CD14-positive monocyte (primary cell): ENCODE measurements at regions not wholly inside any gene's neighbourhood (a gene's known extent, or its start where the extent isn't known, plus 50 kb on each side); places are given as distances from the start of the nearest gene placed in this dataset.

Experiments
- DNase-seq, 3 donors: peaks; one replicate each; pipeline ENCODE4 v3.0.0-alpha.2; 2011 to 2022
- H2AFZ ChIP-seq: 2 replicates; pipeline ENCODE4 v1.6.0; 2012; ENCODE audit warnings: mild to moderate bottlenecking, low read depth, low read length, inconsistent platforms; ENCODE audit not compliant: insufficient read depth, poor library complexity, severe bottlenecking
- H3K27ac ChIP-seq, 2 donors: 1 replicate in 1 of 2; 2 replicates in 1 of 2; pipeline ENCODE4 v1.5.1; 2012 to 2013; ENCODE audit warnings: low read length in 2 of 2, control low read depth in 1 of 2, inconsistent platforms in 1 of 2, low read depth in 1 of 2, mild to moderate bottlenecking in 1 of 2
- H3K27me3 ChIP-seq, 2 donors: one replicate each; pipeline versions ENCODE4 v1.6.0 to v1.6.1; 2011 to 2013; ENCODE audit warnings: low read length in 2 of 2; ENCODE audit not compliant: control insufficient read depth in 2 of 2, insufficient read depth in 2 of 2
- H3K36me3 ChIP-seq, 2 donors: replicated peaks in 1 of 2; 1 replicate in 1 of 2; 2 replicates in 1 of 2; pipeline versions ENCODE4 v1.5.1 to v1.6.1; 2012 to 2013; ENCODE audit warnings: low read length in 2 of 2, control low read depth in 1 of 2, inconsistent platforms in 1 of 2, mild to moderate bottlenecking in 1 of 2; ENCODE audit not compliant: insufficient read depth in 2 of 2, control insufficient read depth in 1 of 2
- H3K4me1 ChIP-seq, 2 donors: 1 replicate in 1 of 2; 2 replicates in 1 of 2; pipeline versions ENCODE4 v1.5.1 to v1.6.1; 2012 to 2013; ENCODE audit warnings: low read length in 2 of 2, control low read depth in 1 of 2, inconsistent platforms in 1 of 2, mild to moderate bottlenecking in 1 of 2, moderate library complexity in 1 of 2; ENCODE audit not compliant: insufficient read depth in 2 of 2, control insufficient read depth in 1 of 2
- H3K4me2 ChIP-seq: replicated peaks from 2 replicates; pipeline ENCODE3; 2012; ENCODE audit warnings: low read length, moderate library complexity, mild to moderate bottlenecking; ENCODE audit not compliant: poor library complexity, severe bottlenecking; ENCODE audit errors: extremely low read depth
- H3K4me3 ChIP-seq, 3 experiments: fragments of 200-600 bp in 1 of 3; sonication (generic) in 1 of 3; replicated peaks in 1 of 3; 1 replicate in 2 of 3; 2 replicates in 1 of 3; pipeline ENCODE4 v1.5.1; 2011 to 2013; ENCODE audit warnings: low read length in 3 of 3, mild to moderate bottlenecking in 3 of 3, control low read depth in 2 of 3, low read depth in 2 of 3, inconsistent platforms in 1 of 3, moderate library complexity in 1 of 3
- H3K79me2 ChIP-seq: 2 replicates; pipeline ENCODE4 v1.6.0; 2012; ENCODE audit warnings: mild to moderate bottlenecking, control low read depth, inconsistent platforms, low read length, moderate library complexity; ENCODE audit not compliant: insufficient read depth
- H3K9ac ChIP-seq: 2 replicates; pipeline ENCODE4 v1.6.0; 2017; ENCODE audit warnings: low read length, mild to moderate bottlenecking; ENCODE audit not compliant: insufficient read depth, poor library complexity, severe bottlenecking
- H3K9me3 ChIP-seq, 2 donors: replicated peaks in 1 of 2; 1 replicate in 1 of 2; 2 replicates in 1 of 2; pipeline versions ENCODE4 v1.5.1 to v1.6.1; 2012 to 2013; ENCODE audit warnings: low read length in 2 of 2, control low read depth in 1 of 2; ENCODE audit not compliant: control insufficient read depth in 1 of 2, insufficient read depth in 1 of 2
- H4K20me1 ChIP-seq: 2 replicates; pipeline ENCODE4 v1.6.0; 2012; ENCODE audit warnings: mild to moderate bottlenecking, low read length, control low read depth, moderate library complexity; ENCODE audit not compliant: insufficient read depth
- H3K27ac Mint-ChIP-seq, 7 donors: one replicate each; pipeline ENCODE4 v1.8.0; 2020; ENCODE audit warnings: mild to moderate bottlenecking in 7 of 7, mixed read lengths in 7 of 7, moderate library complexity in 6 of 7, inconsistent platforms in 2 of 7
- H3K27me3 Mint-ChIP-seq, 3 donors: one replicate each; pipeline ENCODE4 v1.8.0; 2021 to 2022; ENCODE audit warnings: low read depth in 3 of 3, mild to moderate bottlenecking in 3 of 3, mixed read lengths in 3 of 3, moderate library complexity in 3 of 3, inconsistent platforms in 1 of 3
- H3K36me3 Mint-ChIP-seq, 2 donors: one replicate each; pipeline ENCODE4 v1.8.0; 2020; ENCODE audit warnings: mixed read lengths in 2 of 2, inconsistent platforms in 1 of 2, mild to moderate bottlenecking in 1 of 2
- H3K4me1 Mint-ChIP-seq: one replicate; pipeline ENCODE4 v1.8.0; 2020; ENCODE audit warnings: mild to moderate bottlenecking, mixed read lengths
- H3K4me3 Mint-ChIP-seq, 2 donors: one replicate each; pipeline ENCODE4 v1.8.0; 2020; ENCODE audit warnings: mild to moderate bottlenecking in 2 of 2, mixed read lengths in 2 of 2, moderate library complexity in 1 of 2
- H3K9me3 Mint-ChIP-seq, 7 donors: one replicate each; pipeline ENCODE4 v1.8.0; 2020 to 2022; ENCODE audit warnings: mixed read lengths in 7 of 7, mild to moderate bottlenecking in 6 of 7, moderate library complexity in 6 of 7, inconsistent platforms in 2 of 7
- WGBS: methylation state at CpG from one replicate; pipeline ENCODE4 v1.1.5; 2013; ENCODE audit warnings: missing lambda C conversion rate; ENCODE audit not compliant: insufficient coverage; 5-methylcytosine and 5-hydroxymethylcytosine counted together
- intact Hi-C, 2 donors: fragments of 100-400 bp; cut with micrococcal nuclease; formaldehyde crosslinking; loops; one replicate each; pipeline versions ENCODE4 v1.15.0 to v1.15.1; 2023
- TF ChIP-seq, protein P1 (sequence below): fragments of 200-600 bp; IDR thresholded peaks from one replicate; pipeline ENCODE4 v1.8.0; 2022; ENCODE audit warnings: antibody characterized with exemption, mild to moderate bottlenecking

GRCh38 chr13:68988176-68988575 lies 1119.5 kb upstream of the ATXN8OS start:
- Histone ChIP-seq H4K20me1 (no peaks in the 10 kb centered on the region), H3K4me2 (no peak overlapping the region), H3K9ac (no peak overlapping the region), H2AFZ (no peak overlapping the region), H3K9me3 (peaks cover 16 to 23% of the 10 kb centered on the region in 2 donors), H3K27ac (no peak overlapping the region), H3K4me3 (no peak overlapping the region), H3K27me3 (no peaks in the 10 kb centered on the region), H3K79me2 (no peaks in the 10 kb centered on the region), H3K4me1 (no peaks in the 10 kb centered on the region), H3K36me3 (no peaks in the 10 kb centered on the region)
- H3K9me3 Mint-ChIP-seq = peaks cover 0 to 16% (median 7%) of the 10 kb centered on the region in 7 donors
- no peaks in the 10 kb centered on the region for H3K4me1 Mint-ChIP-seq
- H3K4me3 Mint-ChIP-seq = no peak overlapping the region
- H3K36me3 Mint-ChIP-seq = no peaks in the 10 kb centered on the region
- WGBS = 100% methylated on average over 3 of the region's 11 CpGs
- DNase-seq = no peak
- no peaks in the 10 kb centered on the region for H3K27me3 Mint-ChIP-seq
- no peak overlapping the region for H3K27ac Mint-ChIP-seq
- intact Hi-C loops = no loop called here
- TF ChIP-seq, protein P1, sequence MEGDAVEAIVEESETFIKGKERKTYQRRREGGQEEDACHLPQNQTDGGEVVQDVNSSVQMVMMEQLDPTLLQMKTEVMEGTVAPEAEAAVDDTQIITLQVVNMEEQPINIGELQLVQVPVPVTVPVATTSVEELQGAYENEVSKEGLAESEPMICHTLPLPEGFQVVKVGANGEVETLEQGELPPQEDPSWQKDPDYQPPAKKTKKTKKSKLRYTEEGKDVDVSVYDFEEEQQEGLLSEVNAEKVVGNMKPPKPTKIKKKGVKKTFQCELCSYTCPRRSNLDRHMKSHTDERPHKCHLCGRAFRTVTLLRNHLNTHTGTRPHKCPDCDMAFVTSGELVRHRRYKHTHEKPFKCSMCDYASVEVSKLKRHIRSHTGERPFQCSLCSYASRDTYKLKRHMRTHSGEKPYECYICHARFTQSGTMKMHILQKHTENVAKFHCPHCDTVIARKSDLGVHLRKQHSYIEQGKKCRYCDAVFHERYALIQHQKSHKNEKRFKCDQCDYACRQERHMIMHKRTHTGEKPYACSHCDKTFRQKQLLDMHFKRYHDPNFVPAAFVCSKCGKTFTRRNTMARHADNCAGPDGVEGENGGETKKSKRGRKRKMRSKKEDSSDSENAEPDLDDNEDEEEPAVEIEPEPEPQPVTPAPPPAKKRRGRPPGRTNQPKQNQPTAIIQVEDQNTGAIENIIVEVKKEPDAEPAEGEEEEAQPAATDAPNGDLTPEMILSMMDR = no peak

GRCh38 chr13:68987585-68987984 lies 1120.0 kb upstream of the ATXN8OS start:
- TF ChIP-seq, protein P1 = no peak
- no peaks in the 10 kb centered on the region for H3K27me3 ChIP-seq
- H3K9ac ChIP-seq = no peak overlapping the region
- H3K9me3 ChIP-seq = peaks cover 22 to 28% of the 10 kb centered on the region in 2 donors
- intact Hi-C loops = no loop called here
- Mint-ChIP-seq H3K27ac (no peak overlapping the region), H3K27me3 (no peaks in the 10 kb centered on the region), H3K36me3 (no peaks in the 10 kb centered on the region), H3K4me1 (no peaks in the 10 kb centered on the region), H3K9me3 (peaks cover 0 to 17% (median 10%) of the 10 kb centered on the region in 7 donors), H3K4me3 (no peak overlapping the region)
- H3K4me1 ChIP-seq = no peaks in the 10 kb centered on the region
- no peak overlapping the region for H2AFZ ChIP-seq
- 100% methylated on average over 3 of the region's 13 CpGs for WGBS
- H3K4me2 ChIP-seq = no peak overlapping the region
- H3K79me2 ChIP-seq = no peaks in the 10 kb centered on the region
- no peaks in the 10 kb centered on the region for H3K36me3 ChIP-seq
- no peak for DNase-seq
- no peak overlapping the region for H3K4me3 ChIP-seq
- no peak overlapping the region for H3K27ac ChIP-seq
- no peaks in the 10 kb centered on the region for H4K20me1 ChIP-seq
